Stimulated activated CD8-positive, alpha-beta memory T cell treated with anti-CD3 and anti-CD28 coated beads, Interleukin-7, amount 100 ng/mL, for 4 hours (primary cell): ENCODE measurements at regions not wholly inside any gene's neighbourhood (a gene's known extent, or its start where the extent isn't known, plus 50 kb on each side); places are given as distances from the start of the nearest gene placed in this dataset.

Source experiments
- DNase-seq, 2 donors: peaks; one replicate each; pipeline ENCODE4 v3.0.0-alpha.2; 2020; ENCODE audit warnings: low read depth in 2 of 2

DNA sequence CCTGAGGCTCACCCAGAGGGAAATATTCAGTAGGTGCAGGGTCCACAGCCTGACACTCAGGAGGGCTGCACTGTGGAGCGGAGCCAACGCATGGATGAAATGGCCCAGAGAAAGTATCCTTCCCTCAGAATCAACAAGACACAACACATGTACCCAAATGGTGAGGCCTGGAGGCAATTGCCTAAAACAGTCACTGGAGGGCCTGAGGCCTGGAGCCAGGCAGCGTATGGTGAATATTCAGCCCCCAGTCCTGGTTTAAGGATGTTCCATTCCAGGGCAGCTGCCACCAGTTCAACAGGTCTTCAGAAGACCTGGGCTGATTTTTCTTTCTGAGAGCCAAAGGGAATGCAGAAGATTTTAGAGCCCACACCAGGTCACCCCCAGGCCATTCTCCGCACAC lies 264.8 kb downstream of the INSC start:
- DNase-seq = no peak

DNA sequence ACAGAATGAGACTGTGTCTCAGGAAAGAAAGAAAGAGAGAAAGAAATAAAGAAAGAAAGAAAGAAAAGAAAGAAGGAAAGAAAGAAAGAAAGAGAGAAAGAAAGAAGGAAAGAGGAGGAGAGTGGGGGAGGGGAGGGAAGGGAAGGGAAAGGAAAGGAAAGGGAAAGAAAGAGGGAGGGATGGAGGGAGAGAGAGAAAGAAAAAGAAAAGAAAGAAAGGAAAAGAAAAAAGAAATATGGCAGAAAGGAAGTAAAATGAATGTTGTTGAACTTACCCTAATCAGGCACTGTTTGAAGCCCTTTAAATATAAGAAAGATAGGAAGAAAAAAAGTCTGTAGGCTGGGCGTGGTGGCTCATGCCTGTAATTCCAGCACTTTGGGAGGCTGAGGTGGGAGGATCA lies 276.1 kb downstream of the INSC start:
- no peak for DNase-seq

DNA sequence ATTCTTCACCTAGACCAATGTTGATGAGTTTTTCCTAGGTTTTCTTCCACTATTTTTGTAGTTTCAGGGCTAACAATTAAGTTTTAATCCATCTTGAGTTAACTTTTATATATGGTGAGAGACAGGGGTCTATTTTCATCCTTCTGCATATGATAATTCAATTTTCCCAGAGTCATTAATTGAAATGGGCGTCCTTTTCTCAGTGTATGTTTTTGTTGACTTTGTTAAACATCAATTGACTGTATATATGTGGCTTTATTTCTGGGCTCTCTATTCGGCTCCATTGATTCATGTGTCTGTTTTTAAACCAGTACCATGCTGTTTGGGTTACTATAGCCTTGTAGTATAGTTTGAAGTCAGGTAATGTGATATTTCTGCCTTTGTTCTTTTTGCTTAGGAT lies 282.1 kb downstream of the INSC start:
- no peak for DNase-seq

DNA sequence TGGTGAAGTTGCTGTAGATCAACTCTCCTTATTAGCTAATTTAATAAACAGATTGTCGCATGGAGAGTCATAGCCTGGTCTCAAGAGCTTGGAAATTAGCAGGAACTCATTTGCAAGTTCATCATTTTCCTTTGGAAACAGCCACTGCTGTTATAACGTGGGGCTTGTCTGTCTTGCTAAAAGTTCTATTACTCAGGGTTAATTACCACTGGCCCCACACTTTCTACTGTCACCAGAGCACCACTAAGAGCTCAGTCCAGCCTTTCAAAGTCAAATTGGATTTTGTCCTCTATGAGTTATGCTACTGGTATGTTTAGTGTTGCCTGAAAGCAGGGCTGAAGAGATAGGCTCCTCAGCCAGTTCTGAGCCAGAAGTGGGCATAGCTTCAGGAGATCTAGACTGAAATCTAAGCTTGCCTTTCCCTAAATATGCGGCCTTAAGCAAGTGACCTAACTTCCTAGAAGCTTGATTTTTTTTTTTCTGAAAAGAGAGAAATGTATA lies 292.2 kb downstream of the INSC start:
- no peak for DNase-seq

DNA sequence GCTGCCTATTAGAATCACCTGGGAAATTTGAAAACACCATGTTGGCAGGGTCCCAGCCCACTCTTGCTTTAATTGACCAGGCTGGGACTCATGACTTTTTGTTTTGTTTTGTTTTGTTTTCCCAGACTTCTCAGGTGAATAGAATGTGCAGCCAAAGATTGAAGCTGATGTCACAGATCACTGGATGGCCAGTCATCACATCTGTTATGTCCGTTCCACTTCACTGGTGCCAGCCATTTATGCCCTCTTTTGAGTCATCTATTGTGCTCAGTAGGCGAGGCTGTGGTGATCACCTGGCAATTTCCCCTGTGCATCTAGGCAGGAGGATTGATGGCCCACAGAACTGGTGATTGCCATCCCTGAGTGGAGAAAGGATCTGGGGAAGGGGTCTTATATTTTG lies 297.3 kb downstream of the INSC start:
- DNase-seq = no peak

DNA sequence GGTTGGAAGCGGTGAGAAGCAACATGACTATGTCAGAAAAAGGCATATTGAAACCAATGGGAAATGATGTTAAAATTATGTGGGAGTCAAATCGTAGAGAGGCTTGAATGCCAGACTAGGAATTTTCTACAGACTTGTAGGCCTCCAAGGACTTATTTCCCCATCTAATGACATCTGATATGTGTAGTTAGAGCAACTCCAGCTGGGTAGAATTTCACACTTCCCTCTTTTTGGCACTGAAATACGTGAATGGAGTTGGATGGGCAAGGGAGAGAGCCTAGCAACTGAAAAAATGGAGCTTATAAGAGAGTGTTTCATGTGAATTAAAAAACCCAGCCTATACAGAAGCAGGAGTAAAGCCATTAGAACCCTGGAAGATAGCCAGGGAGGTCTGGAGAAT lies 304.2 kb downstream of the INSC start:
- no peak for DNase-seq

DNA sequence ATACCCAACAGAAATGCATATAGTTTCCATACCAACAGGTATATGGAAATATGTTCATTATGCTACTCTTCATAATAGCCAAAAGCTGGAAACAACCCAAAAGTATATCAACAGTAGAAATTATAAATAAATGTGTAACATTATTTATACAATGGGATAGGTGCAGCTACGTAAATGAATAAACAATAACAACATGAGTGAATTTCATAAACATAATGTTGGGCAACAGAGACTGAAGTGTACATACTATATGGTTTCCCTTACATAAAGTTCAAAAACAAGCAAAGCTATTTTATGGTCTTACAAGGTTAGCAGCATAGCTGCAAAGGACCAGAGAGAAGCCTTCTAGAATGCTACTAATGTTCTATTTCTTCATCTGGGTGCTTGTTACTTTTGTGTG lies 305.0 kb downstream of the INSC start:
- no peak for DNase-seq

DNA sequence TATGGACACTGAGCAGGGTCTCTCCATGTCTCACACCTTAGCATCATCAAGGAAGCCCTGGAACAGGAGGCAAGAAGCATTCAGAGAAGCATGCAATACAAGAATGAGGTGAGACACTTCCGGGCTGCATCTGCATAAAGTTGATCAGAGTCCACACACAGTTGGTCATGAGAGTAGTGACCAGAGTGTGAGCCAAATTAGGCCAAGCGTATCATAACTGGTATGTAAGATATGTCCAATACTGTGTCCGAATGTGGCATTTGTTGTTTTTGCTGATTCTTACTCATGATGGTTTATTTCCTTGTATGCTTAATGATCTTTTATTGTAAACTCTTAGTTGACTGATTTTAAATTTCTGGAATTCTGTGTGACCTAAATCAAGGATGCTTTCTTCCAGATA lies 315.7 kb downstream of the INSC start:
- no peak for DNase-seq

DNA sequence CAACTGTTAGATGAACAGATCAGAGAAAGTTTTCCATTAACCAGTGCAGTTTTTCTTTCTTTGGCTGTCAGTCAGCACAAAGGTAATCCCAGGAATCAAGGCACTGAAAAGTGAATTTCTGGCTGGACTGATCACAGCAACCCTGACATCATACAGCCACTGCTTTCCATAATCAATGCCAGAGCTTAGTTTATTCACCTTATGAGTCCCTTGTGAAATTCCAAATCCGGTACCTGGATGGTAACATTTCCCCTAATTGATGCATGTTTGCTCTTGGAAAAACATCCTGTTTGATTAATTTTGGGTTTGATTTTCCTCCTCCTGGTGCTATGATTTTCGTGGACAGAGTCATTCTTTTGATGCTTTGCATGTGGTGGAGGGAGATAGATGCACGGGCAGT lies 319.8 kb downstream of the INSC start:
- DNase-seq = no peak

DNA sequence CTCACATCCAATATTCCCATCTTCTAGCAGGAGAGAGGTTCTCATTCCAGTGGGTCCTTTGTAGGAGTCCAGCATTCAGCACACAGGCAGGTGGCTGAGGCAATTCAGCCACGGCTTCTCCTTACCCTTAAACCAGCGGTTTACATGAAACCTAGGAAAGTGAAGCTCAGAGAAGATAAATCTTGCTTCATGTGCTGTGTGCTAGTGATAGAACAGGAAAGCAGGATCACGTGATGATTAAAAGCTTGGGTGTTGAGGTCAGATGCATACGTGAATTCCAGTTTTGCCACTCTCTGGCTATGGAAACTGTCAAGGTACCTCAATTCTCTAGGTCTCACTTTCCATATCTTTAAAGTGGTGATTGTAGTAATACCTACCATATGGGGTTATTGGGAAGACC lies 331.6 kb downstream of the INSC start:
- no peak for DNase-seq

DNA sequence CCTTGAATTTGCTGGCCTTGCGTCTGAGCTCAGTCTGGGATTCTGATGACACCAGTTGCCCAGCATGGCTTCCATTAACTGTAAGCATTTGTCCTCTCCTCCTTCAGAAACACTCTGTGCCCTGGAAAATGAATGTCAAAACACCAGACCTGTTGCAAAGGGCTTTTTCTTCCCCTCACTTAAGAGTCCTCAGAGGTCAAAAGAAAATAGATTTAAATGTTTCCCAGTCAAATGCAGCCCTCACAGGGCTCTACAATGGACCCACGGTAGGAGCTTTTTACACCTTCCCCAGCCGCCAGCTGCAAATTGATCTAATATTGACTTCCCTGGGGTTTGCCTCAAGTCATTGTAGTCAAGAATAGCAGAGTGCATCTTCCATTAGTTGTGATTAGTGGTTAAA lies 332.2 kb downstream of the INSC start:
- DNase-seq = no peak

DNA sequence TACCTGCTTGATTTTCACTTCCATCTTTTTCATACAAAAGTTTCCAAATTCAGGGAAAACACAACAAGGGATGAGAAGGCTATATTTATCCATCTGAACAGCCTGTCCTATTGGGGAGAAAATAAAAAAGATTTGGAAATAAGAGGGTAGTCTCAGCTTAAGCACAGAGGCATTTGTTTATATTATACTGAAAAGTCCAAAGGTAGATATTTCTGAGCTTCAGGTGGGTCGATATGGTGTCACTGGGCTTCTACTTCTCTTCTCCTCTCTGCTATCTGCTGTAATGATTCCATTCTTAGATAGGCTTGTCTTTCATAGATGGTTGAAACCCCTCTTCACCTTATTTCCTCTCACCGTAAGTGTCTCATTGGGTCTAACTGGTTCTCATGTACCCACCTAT lies 337.0 kb downstream of the INSC start:
- DNase-seq = no peak

DNA sequence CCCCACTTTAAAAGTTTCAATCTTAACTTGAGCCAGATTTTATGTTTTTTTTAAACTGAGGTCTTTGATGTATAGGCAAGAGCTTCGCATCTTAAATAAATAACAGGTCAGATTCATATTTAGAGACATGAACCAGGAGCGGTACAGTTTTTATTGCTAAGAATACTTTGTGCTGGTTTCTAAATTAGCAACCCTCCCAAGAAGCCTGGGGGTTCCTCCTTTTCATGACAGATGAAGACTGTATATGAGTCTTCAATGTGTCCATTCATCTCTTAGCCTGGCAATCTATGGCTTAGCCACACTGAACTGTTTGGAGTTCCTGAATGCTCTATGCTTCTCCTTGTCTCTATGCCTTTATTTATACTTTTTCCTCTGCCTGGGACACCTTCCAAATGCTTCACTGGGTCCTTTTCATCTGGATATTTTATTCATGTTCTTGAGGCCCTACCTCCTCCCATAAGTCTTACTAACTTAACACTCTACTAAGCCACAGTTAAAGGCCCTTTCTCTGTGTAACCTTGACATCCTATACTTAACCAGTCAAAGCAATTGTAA lies 338.6 kb downstream of the INSC start:
- no peak for DNase-seq

DNA sequence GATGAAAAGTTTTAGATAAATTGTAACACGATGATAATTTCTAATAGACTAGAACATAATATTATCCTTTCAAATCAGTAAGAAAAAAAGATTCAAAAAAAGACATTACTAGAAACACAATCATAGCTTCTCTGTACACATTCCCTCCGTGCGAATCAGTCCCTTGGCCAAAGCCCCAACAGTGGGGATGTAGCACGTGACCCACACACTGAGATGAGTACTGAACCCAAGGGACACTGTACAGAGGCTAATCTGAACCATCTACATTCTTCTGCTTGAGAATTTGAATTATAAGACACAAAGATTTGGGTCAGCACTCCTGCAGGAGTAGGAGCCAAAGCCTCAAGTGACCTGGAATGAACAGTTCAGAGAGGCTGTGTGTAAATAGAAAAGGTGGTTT lies 353.7 kb downstream of the INSC start:
- no peak for DNase-seq

DNA sequence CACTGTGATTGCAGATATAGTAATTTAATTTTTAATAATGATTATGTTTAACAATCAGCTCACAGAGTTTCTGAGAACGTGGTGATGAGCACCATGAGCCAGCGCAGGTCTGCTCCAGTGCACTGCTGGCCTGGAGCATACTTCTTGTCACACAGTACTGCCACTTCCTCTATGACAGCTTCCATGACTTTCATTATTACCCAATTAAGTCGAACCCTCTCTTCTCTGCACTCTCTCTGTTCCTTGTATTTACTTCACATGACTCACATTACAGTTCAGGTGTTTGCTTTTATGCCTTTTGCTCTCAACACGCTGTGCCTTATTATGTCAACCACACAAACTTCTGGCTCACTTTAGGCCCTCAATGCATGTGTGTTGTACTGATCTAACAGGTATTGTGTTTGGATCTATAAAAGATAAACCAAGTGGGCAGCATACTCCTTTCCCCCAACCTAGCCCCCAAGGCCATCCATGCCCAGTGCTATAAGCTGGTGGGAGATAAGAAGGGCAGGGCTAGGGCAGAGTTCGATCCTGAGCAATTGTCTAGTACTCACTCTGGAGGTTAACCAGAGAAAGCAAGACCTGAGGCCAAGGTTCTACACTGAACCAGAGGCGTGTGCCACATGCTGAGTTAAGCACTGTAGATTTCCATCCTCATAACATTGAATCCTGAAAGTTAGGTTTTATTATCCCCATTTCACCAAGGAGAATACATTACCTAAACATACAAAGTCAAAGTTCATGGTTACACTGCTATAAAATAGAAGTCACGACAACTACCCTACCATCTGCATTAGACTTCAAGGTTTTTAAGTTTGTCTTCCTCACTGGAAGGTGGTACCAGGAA lies 356.5 kb downstream of the INSC start:
- no peak for DNase-seq

DNA sequence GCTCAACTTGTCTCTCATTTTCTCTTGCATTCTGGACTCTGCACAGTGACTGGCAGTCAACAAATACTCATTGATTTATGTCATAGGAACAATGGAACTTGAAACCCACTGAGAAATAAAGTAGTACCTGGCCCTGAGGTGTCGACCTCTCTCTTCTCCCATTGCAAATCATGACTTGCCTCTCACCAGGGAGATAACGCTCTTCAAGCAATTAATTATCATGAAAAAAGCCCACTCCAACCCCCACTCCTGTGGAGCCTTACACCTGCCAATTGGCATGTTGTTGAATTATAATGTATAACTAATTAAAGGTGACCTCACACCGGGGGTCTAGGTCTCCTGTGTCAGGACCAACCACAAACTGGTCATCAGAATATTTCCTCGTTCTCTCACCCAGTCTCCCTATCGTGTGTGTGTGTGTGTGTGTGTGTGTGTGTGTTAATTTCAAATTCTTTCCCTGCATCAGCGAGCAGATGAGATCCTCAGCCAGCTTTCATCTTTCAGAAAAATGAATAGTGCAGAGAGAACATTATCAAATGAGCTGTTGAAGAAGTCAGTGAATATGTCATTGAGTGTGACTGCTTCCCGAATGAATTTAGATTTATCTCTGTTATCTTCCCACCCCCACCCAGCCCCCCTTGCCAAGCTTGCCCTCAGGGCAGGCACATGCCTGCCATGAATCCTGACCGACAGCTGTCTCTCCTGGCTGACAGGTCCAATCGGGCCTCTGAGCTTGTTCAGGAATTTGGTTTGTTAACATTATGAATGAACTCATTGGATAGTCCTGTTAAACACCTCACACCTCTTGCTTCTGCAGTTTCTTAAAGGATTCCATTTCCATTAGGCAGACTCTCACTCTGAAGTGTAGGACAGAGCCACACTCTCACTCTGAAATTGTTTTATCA lies 357.4 kb downstream of the INSC start:
- DNase-seq = no peak

DNA sequence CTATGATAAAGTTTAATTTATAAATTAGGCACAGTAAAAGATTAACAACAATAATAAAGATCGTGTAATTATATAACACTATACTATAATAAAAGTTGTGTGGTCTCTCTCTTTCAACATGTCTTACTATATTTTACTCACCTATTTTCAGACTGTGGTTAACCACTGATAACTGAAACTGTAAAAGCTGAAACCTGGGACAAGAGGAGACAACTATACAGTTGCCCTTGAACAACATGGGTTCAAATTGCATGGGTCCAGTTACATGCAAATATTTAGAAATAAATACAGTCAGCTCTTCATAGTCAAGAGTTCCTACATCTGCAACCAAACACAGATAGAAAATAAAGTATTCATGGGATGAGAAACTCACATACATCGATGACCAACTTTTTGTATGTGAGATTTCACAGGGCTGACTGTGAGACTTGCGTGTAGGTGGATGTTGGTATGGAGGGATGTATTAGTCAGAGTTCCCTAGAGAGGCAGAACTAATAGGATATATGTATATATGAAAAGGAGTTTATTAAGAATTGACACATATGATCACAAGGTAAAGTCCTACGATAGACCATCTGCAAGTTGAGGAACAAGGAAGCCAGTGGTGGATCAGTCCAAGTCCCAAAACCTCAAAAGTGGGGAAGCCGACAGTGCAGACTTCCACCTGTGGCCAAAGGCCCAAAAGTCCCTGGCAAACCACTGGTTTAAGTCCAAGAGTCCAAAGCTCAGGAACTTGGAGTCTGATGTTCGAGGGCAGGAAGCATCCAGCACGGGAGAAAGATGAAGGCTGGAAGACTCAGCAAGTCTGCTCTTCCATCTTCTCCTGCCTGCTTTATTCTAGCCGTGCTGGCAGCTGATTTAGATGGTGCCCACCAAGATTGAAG lies 359.5 kb downstream of the INSC start:
- no peak for DNase-seq

DNA sequence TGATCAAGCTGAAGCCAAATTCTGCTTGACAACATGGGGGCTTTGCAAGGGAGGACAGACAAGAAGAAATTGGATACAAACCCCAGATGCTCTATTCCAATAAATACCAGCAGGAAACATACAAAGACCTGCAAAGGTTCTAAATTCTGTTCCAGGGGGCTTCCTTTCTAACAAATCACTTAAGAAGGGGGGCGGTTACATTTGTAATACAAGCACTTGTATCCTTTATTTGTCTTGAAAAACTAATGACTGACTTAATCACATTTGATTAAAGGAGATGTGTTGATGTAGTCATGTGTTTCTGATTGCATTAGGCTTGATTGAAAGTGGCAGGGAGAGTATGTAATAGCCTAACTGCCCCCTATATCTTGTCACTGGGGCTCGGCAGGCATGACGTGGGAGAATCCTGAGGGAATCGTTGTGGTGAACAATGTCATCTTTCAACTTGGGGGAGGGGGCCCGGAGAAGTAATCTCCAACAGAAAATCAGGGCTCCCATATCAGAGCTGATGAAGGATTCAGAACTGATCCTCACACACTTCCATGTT lies 361.7 kb downstream of the INSC start:
- DNase-seq = no peak

DNA sequence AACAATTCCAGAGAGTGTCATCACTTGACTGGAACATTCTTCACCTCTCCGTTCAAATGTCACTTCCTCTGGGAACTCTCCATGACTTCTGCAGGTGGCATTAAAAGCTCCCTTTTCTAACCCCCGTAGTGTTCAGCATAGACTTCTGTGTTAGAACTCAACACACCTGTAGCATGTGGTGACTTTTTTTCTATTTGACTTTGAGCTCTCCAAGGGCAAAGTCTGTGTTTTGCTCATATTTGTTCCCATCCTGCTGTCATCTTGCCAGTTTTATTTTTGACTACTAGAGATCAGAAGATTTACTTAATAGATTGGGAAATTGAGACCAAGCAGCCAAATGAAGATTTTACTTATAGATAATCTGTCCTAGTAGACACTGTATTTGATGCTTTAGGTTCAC lies 367.1 kb downstream of the INSC start:
- DNase-seq = no peak

DNA sequence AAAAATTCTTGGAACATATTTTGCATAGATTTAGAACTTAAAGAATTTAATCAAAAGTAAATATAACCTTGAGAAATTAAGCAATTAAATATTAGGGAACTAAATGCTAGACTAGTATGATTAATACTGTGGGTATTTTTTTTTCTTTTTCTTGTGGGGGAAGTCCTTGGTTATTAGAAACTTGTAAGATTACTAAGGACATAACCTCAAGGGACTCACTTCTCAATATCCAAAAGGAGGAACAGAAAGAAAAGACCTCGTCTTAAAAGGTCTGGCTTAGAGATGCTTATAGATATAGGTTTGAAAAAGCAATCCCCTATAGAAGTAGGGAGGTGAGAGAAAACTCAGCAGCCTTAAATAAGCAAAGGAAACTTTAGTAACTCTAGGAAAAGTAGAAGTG lies 368.5 kb downstream of the INSC start:
- DNase-seq = no peak

DNA sequence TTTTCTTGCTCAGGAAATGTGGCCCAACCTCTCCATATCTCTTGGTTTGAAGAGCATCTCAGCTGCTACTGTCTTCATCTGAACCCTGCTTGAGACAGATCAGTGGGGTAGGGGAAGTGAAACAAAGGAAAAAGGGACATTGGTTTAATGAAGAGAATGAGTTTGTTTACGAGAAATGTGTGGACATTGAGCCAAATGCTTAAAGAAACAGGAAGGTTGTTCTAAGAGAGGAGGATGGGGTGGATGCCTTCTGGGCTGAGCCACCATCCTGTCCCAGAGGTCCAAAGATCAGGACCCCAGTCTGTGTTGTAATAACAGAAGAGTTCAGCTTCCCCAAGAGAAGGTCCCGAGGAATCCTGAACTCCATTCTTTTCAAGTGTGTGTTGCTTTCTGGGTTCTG lies 369.7 kb downstream of the INSC start:
- DNase-seq = no peak
